IMR-90 (cell line): ENCODE measurements at regions not wholly inside any gene's neighbourhood (a gene's known extent, or its start where the extent isn't known, plus 50 kb on each side); places are given as distances from the start of the nearest gene placed in this dataset.

Experiments
- ATAC-seq: fragments of 200-7000 bp; cut with Tn5 transposase; 2 replicates; pipeline ENCODE4 v1.9.1; 2020; ENCODE audit warnings: low read depth, mild to moderate bottlenecking, moderate library complexity
- BruUV-seq: library from RNA; stranded (reverse); fragments of 400-500 nt; replicated peaks from 2 replicates; lab custom pipeline; 2021; lab: Mats Ljungman, UMichigan
- CTCF ChIA-PET: fragments of 300-600 bp; formaldehyde crosslinking; extraction: SDS; loops from one replicate; lab custom pipeline; 2021; ENCODE audit warnings: antibody characterized with exemption; lab: Yijun Ruan, JAX
- POLR2A ChIA-PET: fragments of 300-600 bp; sonication (Branson Sonifier 250); formaldehyde crosslinking; loops from one replicate; lab custom pipeline; 2022; ENCODE audit warnings: antibody characterized with exemption; ENCODE audit not compliant: unreplicated experiment; lab: Charles Lee
- DNase-seq: peaks from one replicate; pipeline ENCODE4 v3.0.0; 2013
- H2AFZ ChIP-seq: replicated peaks from 2 replicates; pipeline ENCODE3; 2013; ENCODE audit warnings: low read length, mild to moderate bottlenecking; ENCODE audit not compliant: poor library complexity
- H2AK5ac ChIP-seq: 2 replicates; pipeline ENCODE4 v1.6.1; 2013; ENCODE audit warnings: low read depth, low read length, inconsistent platforms
- H2AK9ac ChIP-seq: replicated peaks from 2 replicates; pipeline ENCODE3; 2013; ENCODE audit warnings: mild to moderate bottlenecking, low read depth, low read length, moderate library complexity; ENCODE audit not compliant: poor library complexity
- H2BK120ac ChIP-seq: 2 replicates; pipeline ENCODE4 v1.6.1; 2013; ENCODE audit warnings: low read depth, low read length, inconsistent platforms
- H2BK15ac ChIP-seq: 3 replicates; pipeline ENCODE4 v1.6.1; 2013; ENCODE audit warnings: low read depth, low read length, inconsistent platforms
- H2BK20ac ChIP-seq: 2 replicates; pipeline ENCODE4 v1.6.1; 2013; ENCODE audit warnings: low read depth, mild to moderate bottlenecking, inconsistent platforms, low read length, moderate library complexity
- H2BK5ac ChIP-seq: 2 replicates; pipeline ENCODE4 v1.6.1; 2013; ENCODE audit warnings: mild to moderate bottlenecking, low read depth, low read length, inconsistent platforms; ENCODE audit not compliant: poor library complexity, severe bottlenecking
- H3K14ac ChIP-seq: replicated peaks from 2 replicates; pipeline ENCODE4 v1.6.1; 2013; ENCODE audit warnings: low read depth, low read length, inconsistent platforms
- H3K18ac ChIP-seq: 2 replicates; pipeline ENCODE4 v1.6.1; 2013; ENCODE audit warnings: low read depth, low read length, control low read depth
- H3K23ac ChIP-seq: 2 replicates; pipeline ENCODE4 v1.6.1; 2013; ENCODE audit warnings: low read depth, low read length, inconsistent platforms
- H3K27ac ChIP-seq: 2 replicates; pipeline ENCODE4 v1.5.1; 2013; ENCODE audit warnings: mild to moderate bottlenecking, control low read depth, low read length; ENCODE audit not compliant: insufficient read depth
- H3K27me3 ChIP-seq: 2 replicates; pipeline ENCODE4 v1.6.1; 2013; ENCODE audit warnings: low read length; ENCODE audit not compliant: control insufficient read depth, insufficient read depth
- H3K36me3 ChIP-seq: 2 replicates; pipeline ENCODE4 v1.6.1; 2013; ENCODE audit warnings: low read length, mixed read lengths; ENCODE audit not compliant: control insufficient read depth, insufficient read depth
- H3K4ac ChIP-seq: 2 replicates; pipeline ENCODE4 v1.6.1; 2013; ENCODE audit warnings: low read depth, low read length, inconsistent platforms
- H3K4me1 ChIP-seq: 2 replicates; pipeline ENCODE4 v1.6.1; 2013; ENCODE audit warnings: low read length, mixed read lengths; ENCODE audit not compliant: control insufficient read depth, insufficient read depth
- H3K4me2 ChIP-seq: 2 replicates; pipeline ENCODE4 v1.6.1; 2013; ENCODE audit warnings: low read depth, mild to moderate bottlenecking, control low read depth, low read length, moderate library complexity
- H3K4me3 ChIP-seq: 2 replicates; pipeline ENCODE4 v1.5.1; 2013; ENCODE audit warnings: low read depth, mild to moderate bottlenecking, control low read depth, low read length, moderate library complexity; ENCODE audit not compliant: insufficient read depth
- H3K56ac ChIP-seq: 2 replicates; pipeline ENCODE4 v1.6.1; 2013; ENCODE audit warnings: low read length, inconsistent platforms; ENCODE audit not compliant: insufficient read depth; ENCODE audit errors: extremely low read depth
- H3K79me1 ChIP-seq, 2 experiments: 2 replicates each; pipeline ENCODE4 v1.6.1; 2013; ENCODE audit warnings: low read length in 2 of 2, inconsistent platforms in 1 of 2, low read depth in 1 of 2
- H3K9ac ChIP-seq: 2 replicates; pipeline ENCODE4 v1.6.1; 2013; ENCODE audit warnings: low read depth, low read length, control low read depth
- H3K9me1 ChIP-seq: 2 replicates; pipeline ENCODE4 v1.6.1; 2013; ENCODE audit warnings: low read length, inconsistent platforms; ENCODE audit not compliant: insufficient read depth
- H3K9me3 ChIP-seq: 2 replicates; pipeline ENCODE4 v1.6.1; 2013; ENCODE audit warnings: low read length; ENCODE audit not compliant: control insufficient read depth, insufficient read depth
- H4K20me1 ChIP-seq: 2 replicates; pipeline ENCODE4 v1.6.1; 2013; ENCODE audit warnings: low read length, inconsistent platforms; ENCODE audit not compliant: insufficient read depth
- H4K5ac ChIP-seq: 2 replicates; pipeline ENCODE4 v1.6.1; 2013; ENCODE audit warnings: mild to moderate bottlenecking, low read depth, low read length, control low read depth
- H4K8ac ChIP-seq, 2 experiments: 2 replicates each; pipeline ENCODE4 v1.6.1; 2013; ENCODE audit warnings: low read depth in 2 of 2, low read length in 2 of 2, control low read depth in 1 of 2, inconsistent platforms in 1 of 2
- H4K91ac ChIP-seq: 2 replicates; pipeline ENCODE4 v1.6.1; 2013; ENCODE audit warnings: low read depth, low read length, inconsistent platforms; ENCODE audit not compliant: insufficient read depth
- BHLHE40 ChIP-seq: fragments of 150-350 bp; IDR thresholded peaks from 2 replicates; pipeline ENCODE4 v1.6.1; 2016; ENCODE audit warnings: mild to moderate bottlenecking, low read depth, low read length
- CEBPB ChIP-seq: IDR thresholded peaks from 2 replicates; pipeline ENCODE4 v1.6.1; 2012; ENCODE audit warnings: low read depth, low read length, improper control_type of control experiment
- CHD1 ChIP-seq: IDR thresholded peaks from 2 replicates; pipeline ENCODE4 v1.6.1; 2012; ENCODE audit warnings: low read depth, low read length, improper control_type of control experiment
- MAFK ChIP-seq: IDR thresholded peaks from 2 replicates; pipeline ENCODE4 v1.6.1; 2012; ENCODE audit warnings: low read depth, low read length, improper control_type of control experiment
- MXI1 ChIP-seq: IDR thresholded peaks from 2 replicates; pipeline ENCODE4 v1.6.1; 2012; ENCODE audit warnings: low read depth, mild to moderate bottlenecking, low read length, moderate library complexity, borderline replicate concordance
- POLR2A ChIP-seq: IDR thresholded peaks from 2 replicates; pipeline ENCODE4 v1.6.1; 2012; ENCODE audit warnings: mild to moderate bottlenecking, low read depth, low read length
- RAD21 ChIP-seq: IDR thresholded peaks from 2 replicates; pipeline ENCODE4 v1.6.1; 2012; ENCODE audit warnings: low read length, improper control_type of control experiment
- RFX5 ChIP-seq: IDR thresholded peaks from 2 replicates; pipeline ENCODE4 v1.8.0; 2012; ENCODE audit warnings: low read depth, mild to moderate bottlenecking, low read length, moderate library complexity
- SMC3 ChIP-seq: fragments of 150-350 bp; IDR thresholded peaks from 2 replicates; pipeline ENCODE4 v1.6.1; 2016; ENCODE audit warnings: low read depth, mild to moderate bottlenecking, antibody characterized with exemption, low read length, moderate library complexity
- whole genome bisulfite sequencing, 2 experiments: methylation state at CpG; one replicate each; pipeline versions ENCODE4 v1.1.5 to v1.1.7; 2013; ENCODE audit warnings: missing lambda C conversion rate in 2 of 2; ENCODE audit not compliant: insufficient read length in 1 of 2; ENCODE audit errors: extremely low coverage in 2 of 2; 5-methylcytosine and 5-hydroxymethylcytosine counted together
- dilution Hi-C: fragments of 300-500 bp; cut with HindIII; formaldehyde crosslinking; loops from one replicate; pipeline ENCODE4 v1.14.3; 2018; ENCODE audit warnings: low sequenced_read_pairs; ENCODE audit not compliant: unreplicated experiment
- in situ Hi-C: fragments of 300-500 bp; cut with MboI; formaldehyde crosslinking; loops from 3 replicates; pipeline ENCODE4 v1.14.3; 2019; ENCODE audit warnings: low sequenced_read_pairs, inconsistent platforms, mixed read lengths
- intact Hi-C: fragments of 100-400 bp; cut with micrococcal nuclease; formaldehyde crosslinking; loops from 2 replicates; pipeline ENCODE4 v1.10.0; 2022
- TF ChIP-seq, protein P1 (sequence below): fragments of 150-350 bp; IDR thresholded peaks from 2 replicates; pipeline ENCODE4 v1.6.1; 2017; ENCODE audit warnings: mild to moderate bottlenecking, antibody characterized with exemption, low read length, low read depth
- TF ChIP-seq, protein P2 (sequence below): conservative IDR thresholded peaks from 2 replicates; pipeline ENCODE4 v1.5.1; 2012; ENCODE audit warnings: mild to moderate bottlenecking, low read depth, low read length, improper control_type of control experiment
- TF ChIP-seq, protein P3 (sequence below): fragments of 150-350 bp; IDR thresholded peaks from 2 replicates; pipeline ENCODE4 v1.6.1; 2016; ENCODE audit warnings: low read depth, mild to moderate bottlenecking, low read length, moderate library complexity, borderline replicate concordance

DNA sequence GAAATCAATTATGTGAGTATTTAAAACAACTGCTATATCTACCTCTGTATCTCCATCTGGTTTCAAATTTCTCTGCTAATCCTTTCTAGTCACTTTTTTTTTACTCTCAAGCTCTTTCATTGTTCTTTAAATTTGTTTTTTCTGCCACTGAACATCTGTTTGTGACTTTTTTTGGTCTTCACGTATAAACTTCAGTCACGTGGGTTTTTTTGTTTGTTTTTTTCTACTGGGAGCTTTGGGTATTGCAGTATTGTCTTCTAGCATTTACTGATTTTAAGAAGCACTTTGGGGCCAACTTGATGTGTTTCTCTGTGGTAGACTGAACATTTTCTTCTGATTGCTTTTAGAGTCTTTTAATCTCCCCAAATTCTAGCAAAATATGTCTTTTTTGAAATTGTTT is 262.6 kb upstream of the RXFP2 start:
- Histone ChIP-seq H3K27ac (no peak overlapping the region), H3K56ac (no peak overlapping the region), H3K18ac (no peak overlapping the region), H4K8ac (no peak overlapping the region), H2AK9ac (no peak overlapping the region), H2BK15ac (no peak overlapping the region), H3K4me3 (no peak overlapping the region), H3K4ac (no peak overlapping the region), H4K5ac (no peak overlapping the region), H3K36me3 (no peaks in the 10 kb centered on the region), H4K20me1 (no peaks in the 10 kb centered on the region), H2BK20ac (no peak overlapping the region), H3K23ac (no peak overlapping the region), H3K9me3 (no peaks in the 10 kb centered on the region), H3K14ac (no peak overlapping the region), H3K9me1 (no peaks in the 10 kb centered on the region), H2AFZ (no peak overlapping the region), H2BK5ac (no peak overlapping the region), H4K91ac (no peak overlapping the region), H3K79me1 (no peaks in the 10 kb centered on the region), H2BK120ac (no peak overlapping the region), H3K27me3 (no peaks in the 10 kb centered on the region), H3K4me1 (no peaks in the 10 kb centered on the region), H3K9ac (no peak overlapping the region), H2AK5ac (no peak overlapping the region), H3K4me2 (no peak overlapping the region)
- CTCF ChIA-PET: no interaction called here
- no peak for TF ChIP-seq RAD21
- TF ChIP-seq, protein P1, sequence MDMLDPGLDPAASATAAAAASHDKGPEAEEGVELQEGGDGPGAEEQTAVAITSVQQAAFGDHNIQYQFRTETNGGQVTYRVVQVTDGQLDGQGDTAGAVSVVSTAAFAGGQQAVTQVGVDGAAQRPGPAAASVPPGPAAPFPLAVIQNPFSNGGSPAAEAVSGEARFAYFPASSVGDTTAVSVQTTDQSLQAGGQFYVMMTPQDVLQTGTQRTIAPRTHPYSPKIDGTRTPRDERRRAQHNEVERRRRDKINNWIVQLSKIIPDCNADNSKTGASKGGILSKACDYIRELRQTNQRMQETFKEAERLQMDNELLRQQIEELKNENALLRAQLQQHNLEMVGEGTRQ: no peak
- TF ChIP-seq MXI1: no peak
- TF ChIP-seq RFX5: no peak
- no peak for TF ChIP-seq SMC3
- TF ChIP-seq POLR2A: no peak
- TF ChIP-seq, protein P2, sequence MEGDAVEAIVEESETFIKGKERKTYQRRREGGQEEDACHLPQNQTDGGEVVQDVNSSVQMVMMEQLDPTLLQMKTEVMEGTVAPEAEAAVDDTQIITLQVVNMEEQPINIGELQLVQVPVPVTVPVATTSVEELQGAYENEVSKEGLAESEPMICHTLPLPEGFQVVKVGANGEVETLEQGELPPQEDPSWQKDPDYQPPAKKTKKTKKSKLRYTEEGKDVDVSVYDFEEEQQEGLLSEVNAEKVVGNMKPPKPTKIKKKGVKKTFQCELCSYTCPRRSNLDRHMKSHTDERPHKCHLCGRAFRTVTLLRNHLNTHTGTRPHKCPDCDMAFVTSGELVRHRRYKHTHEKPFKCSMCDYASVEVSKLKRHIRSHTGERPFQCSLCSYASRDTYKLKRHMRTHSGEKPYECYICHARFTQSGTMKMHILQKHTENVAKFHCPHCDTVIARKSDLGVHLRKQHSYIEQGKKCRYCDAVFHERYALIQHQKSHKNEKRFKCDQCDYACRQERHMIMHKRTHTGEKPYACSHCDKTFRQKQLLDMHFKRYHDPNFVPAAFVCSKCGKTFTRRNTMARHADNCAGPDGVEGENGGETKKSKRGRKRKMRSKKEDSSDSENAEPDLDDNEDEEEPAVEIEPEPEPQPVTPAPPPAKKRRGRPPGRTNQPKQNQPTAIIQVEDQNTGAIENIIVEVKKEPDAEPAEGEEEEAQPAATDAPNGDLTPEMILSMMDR: no peak
- no peak for TF ChIP-seq CHD1
- TF ChIP-seq CEBPB: no peak
- no peak for TF ChIP-seq BHLHE40
- TF ChIP-seq, protein P3, sequence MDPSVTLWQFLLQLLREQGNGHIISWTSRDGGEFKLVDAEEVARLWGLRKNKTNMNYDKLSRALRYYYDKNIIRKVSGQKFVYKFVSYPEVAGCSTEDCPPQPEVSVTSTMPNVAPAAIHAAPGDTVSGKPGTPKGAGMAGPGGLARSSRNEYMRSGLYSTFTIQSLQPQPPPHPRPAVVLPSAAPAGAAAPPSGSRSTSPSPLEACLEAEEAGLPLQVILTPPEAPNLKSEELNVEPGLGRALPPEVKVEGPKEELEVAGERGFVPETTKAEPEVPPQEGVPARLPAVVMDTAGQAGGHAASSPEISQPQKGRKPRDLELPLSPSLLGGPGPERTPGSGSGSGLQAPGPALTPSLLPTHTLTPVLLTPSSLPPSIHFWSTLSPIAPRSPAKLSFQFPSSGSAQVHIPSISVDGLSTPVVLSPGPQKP: no peak
- no peak for TF ChIP-seq MAFK
- in situ Hi-C loops: no loop called here
- ATAC-seq (no peak), DNase-seq (no peak)
- dilution Hi-C loops: no loop called here
- WGBS, 2 experiments: no CpG with 5 or more reads among the region's 2 CpGs
- no TSS peak for BruUV-seq
- intact Hi-C loops: no loop called here
- POLR2A ChIA-PET: interaction anchor here (0.6 kb wide), 1 partner anchor 15 kb away, joined by 3 read pairs; no protein-coding TSS in a partner anchor
